GM18861 (cell line): ENCODE measurements at regions not wholly inside any gene's neighbourhood (a gene's known extent, or its start where the extent isn't known, plus 50 kb on each side); places are given as distances from the start of the nearest gene placed in this dataset.

Experiments
- ATAC-seq: cut with Tn5 transposase; IDR thresholded peaks from one replicate; pipeline ENCODE4 v1.9.1; 2021; ENCODE audit not compliant: unreplicated experiment

GRCh38 chr19:30209617-30210600, 162.3 kb upstream of the ZNF536 start:
- no peak for ATAC-seq

- no peak for ATAC-seq
Measured at GRCh38 chr19:30212574-30212973, 159.6 kb upstream of the ZNF536 start.

GRCh38 chr19:30214651-30215051, 157.5 kb upstream of the ZNF536 start:
- peak; percentile 51 for ATAC-seq

DNA sequence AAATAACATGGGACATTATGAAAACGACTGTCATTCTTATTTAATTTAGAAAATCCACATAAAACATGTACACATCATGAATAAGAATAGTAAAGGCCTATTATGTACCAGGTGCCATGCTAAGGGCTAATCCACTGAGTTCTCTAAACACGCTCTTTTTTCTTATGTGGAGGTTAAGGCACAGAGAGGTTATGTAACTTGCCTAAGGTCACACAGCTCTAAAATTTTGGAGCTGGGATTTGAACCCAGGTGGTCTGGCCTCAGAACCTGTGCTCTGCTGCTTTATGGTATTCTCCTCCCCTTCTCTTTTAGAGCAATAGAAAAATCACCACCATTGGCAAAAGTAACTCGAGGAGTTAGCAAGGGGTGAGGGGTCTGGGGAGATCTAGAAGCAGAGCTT, 156.9 kb upstream of the ZNF536 start:
- no peak for ATAC-seq

DNA sequence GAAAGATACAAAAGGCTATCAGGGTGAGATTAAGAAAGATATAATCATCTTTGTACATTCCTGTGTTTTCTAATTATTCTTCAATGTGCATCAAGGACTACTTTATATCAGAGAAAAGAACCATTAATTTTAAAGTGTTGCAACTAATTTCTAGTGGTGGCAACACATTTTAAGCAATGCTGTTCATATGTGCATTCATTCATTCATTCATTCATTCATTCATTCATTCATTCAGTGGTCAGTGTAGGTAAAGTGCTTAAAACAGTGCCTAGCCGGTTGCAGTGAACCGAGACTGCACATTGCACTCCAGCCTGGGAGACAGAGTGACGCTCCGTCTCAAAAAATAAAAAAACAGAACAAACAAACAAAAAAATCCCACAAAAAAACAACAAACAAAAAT, 155.7 kb upstream of the ZNF536 start:
- no peak for ATAC-seq

GRCh38 chr19:30217461-30217860, 154.7 kb upstream of the ZNF536 start:
- ATAC-seq = no peak

DNA sequence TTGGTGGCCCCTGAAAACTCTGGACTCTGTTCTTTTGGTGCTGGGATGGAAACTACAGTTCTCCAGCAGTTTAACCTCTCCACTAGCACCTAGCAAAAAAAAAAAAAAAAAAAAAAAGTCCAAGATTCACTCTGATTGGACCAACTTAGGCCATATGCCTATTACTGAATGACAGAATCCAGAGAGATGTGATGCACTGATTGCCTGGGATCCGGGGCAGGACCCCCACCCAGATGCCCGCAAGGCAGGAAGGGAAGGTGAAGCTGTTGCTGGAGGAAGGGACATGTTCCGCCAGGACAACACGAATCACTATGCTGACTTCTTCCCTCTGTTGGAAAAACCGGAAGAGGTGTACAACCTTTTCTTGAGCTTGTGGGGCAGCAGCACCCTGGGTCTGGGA, 152.5 kb upstream of the ZNF536 start:
- ATAC-seq = no peak

GRCh38 chr19:30221176-30221575, 151.0 kb upstream of the ZNF536 start:
- no peak for ATAC-seq

DNA sequence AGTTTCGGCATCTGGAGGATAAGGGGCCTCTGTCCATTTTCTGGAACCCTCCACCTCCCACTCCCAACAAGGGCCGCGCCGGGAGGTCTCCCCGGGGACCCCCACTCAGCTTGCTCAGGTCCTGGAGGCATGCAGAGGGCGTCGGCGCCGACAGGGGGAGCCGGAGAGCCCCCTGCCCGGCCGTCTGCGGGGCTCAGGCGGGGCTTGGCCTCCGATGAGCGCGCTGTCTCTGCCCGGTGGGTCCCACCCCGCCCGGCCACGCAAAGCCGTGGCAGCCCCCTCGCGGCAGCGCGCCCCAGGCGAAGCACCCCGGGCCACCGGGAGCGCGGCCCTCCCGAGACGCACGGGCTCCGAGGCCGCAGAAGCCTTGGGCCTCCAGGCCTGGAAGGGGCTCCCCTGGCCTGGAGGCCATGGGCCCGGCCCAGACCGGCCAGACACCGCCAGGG, 149.7 kb upstream of the ZNF536 start:
- ATAC-seq = no peak

GRCh38 chr19:30222992-30223865, 149.0 kb upstream of the ZNF536 start:
- no peak for ATAC-seq

DNA sequence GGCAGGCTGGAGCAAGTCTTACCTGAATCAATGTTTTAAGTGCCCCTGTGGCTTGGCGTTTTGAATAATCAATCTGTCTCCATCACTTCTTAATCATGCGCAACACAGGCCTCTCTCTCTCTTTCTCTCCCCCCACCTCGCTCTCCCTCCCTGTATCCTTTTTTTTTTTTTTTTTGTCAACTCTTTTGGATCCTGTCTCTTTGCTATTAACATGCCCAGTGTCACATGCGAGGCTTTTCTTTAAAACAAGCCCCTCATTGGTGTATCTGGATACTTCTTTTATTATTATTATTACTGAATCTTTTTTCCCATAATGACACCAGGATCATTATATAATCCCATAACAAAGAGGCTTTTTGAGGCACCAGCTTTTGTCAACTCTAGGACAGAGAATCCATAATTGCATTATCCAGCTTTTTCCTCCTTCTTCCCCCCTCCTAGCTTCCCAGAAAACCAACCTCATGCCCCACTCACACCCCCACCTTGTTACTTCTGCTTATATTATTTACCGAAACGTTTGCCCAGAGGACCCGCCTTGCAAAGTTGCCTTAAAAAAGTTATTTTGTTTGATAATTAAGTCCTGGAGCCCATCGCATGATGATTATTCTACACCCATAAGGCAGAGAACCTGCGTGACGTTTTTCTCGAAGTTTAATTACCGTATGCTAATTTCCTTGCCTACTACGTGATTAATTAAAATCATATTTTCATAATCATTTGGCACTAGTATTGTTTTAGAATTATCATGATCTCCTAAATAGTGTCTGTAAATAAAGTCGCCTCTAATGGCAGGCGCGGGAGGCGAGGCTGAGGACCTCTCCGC, 148.1 kb upstream of the ZNF536 start:
- no peak for ATAC-seq

DNA sequence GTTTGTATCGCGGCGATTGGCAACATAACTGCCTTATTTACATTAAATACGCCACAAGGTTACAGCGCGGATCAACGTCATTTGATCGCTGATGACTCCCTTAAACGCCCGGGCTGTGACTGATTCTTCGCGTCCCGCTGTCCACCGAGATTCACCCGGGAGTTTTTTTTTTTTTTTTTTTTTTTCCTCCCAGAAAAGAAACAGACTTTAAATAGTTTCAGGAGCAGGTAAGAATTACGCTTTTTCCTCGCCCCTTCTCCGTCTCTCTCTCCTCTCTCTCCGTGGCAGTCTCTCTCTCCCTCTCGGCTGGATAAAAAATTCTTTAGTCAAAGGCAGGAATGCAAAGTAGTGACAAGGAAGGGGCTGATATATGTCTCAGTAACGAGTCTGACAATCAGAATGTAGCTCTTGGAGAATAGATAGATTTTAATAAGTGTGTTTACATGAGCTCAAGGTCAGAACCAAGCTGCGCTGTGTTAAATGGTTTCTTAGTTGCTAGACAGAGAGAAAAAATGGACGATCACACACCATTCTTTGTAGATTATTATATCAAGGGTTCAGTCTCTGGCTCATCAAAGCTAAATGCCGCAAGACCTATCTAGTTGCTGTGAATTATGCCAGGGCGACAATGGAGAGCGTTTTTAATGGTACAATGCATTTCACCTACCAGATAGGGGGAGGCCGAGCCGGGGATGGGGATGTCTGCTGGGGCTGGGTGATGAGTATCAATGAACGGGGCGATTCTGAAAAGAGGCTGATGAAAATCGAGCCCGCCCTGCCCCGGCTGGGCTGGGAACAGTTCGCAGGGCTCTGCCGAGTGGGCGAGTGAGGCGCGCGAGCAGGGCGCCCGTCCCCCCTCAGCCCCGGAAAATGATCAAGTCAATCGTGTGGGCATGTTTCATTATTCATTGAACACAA, 147.2 kb upstream of the ZNF536 start:
- ATAC-seq = no peak

- no peak for ATAC-seq
Measured at GRCh38 chr19:30225676-30226463, 146.3 kb upstream of the ZNF536 start.

DNA sequence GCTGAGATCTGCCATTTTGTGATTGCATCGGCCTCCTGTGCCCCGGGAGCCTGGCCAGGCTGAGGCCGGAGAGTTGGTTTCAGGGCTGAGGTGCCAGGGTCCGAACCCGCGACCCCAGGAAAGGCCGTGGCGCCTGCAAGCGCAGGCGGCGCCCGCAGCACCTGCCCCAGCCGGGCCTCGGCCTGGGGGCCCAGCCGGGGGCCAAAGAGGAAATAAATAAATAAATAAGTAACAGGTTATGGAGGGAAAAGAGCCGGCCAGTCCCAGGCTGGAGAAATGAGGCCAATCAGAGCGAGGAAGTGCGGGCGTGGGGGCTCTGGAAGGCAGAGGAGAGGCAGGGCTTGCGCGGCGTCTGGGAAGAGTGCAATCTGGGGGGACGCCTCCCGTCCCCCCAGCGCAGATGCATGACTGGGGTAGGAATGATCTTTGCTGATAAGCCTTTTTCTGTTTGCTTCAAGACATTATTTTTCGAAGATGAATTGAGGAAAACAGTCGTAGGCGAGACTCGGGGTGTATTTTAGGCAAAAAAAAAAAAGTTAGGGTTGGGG, 145.6 kb upstream of the ZNF536 start:
- ATAC-seq = no peak

- ATAC-seq = no peak
Measured at GRCh38 chr19:30227012-30227621, 145.1 kb upstream of the ZNF536 start.

- ATAC-seq = peak; percentile 59
Measured at GRCh38 chr19:30227661-30228112, 144.5 kb upstream of the ZNF536 start.

DNA sequence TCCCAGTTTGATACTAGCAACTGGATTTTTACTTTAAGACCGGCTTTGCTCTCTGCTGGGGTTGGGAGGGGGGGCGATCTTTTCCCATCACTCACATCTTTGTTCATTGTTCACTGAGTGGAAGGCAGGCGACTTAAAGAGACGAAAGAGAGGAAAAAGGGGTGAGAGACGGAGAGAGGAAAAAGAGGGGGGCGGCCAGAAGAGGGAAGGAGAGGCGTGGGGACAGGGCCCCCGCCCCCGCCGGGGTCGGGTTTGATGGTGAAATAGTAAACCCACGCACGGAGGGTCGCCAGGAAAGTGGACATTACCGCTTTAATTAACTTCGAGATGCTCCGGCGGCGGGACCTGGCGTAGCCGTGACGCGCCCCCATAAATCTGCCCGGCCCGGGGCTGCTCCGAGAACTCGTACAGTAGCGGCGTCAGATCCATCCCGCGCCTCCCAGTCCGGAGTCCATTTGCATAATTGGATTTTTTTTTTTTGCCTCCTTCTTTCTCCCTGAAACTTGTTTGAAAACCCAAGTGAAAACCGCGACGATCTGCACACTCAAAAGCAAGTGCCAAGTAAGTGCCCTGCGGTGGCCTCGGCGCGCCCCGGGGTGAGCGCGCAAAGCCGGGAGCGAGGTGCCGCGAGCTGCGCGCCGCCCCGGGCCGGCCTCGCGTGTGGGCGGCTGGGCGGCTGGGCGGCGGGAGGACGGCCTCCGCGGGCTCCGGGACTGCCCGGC, 143.9 kb upstream of the ZNF536 start:
- ATAC-seq = no peak
